HG03045 (cell line): ENCODE measurements at regions not wholly inside any gene's neighbourhood (a gene's known extent, or its start where the extent isn't known, plus 50 kb on each side); places are given as distances from the start of the nearest gene placed in this dataset.
"Not testable (repeated sequence)": the region's sequence is repeated elsewhere in the genome, so short reads cannot be mapped to it uniquely, and the experiment has no call there.

Experiments
- ATAC-seq: cut with Tn5 transposase; IDR thresholded peaks from one replicate; pipeline ENCODE4 v1.9.1; 2021; ENCODE audit warnings: mild to moderate bottlenecking, moderate library complexity; ENCODE audit not compliant: unreplicated experiment

GRCh38 chr1:172912765-172913260 lies 137.9 kb downstream of the TNFSF18 start:
- no peak for ATAC-seq

- no peak for ATAC-seq
These were observed 136.1 kb downstream of the TNFSF18 start for GRCh38 chr1:172914501-172915144.

- ATAC-seq = no peak
These were observed 135.5 kb downstream of the TNFSF18 start for GRCh38 chr1:172915271-172915670.

GRCh38 chr1:172916116-172916515 lies 134.6 kb downstream of the TNFSF18 start:
- no peak for ATAC-seq

GRCh38 chr1:172917972-172918371 lies 132.8 kb downstream of the TNFSF18 start:
- no peak for ATAC-seq

GRCh38 chr1:172918478-172918877 lies 132.3 kb downstream of the TNFSF18 start:
- no peak for ATAC-seq

GRCh38 chr1:172926070-172926469 lies 124.7 kb downstream of the TNFSF18 start:
- ATAC-seq = no peak

- no peak for ATAC-seq
These were observed 122.3 kb downstream of the TNFSF18 start for GRCh38 chr1:172928412-172928811.

- ATAC-seq = no peak
These were observed 121.7 kb downstream of the TNFSF18 start for GRCh38 chr1:172929006-172929405.

- no peak for ATAC-seq
These were observed 120.6 kb downstream of the TNFSF18 start for GRCh38 chr1:172930142-172930541.

GRCh38 chr1:172931340-172931739 lies 119.4 kb downstream of the TNFSF18 start:
- ATAC-seq = no peak

GRCh38 chr1:172931761-172932160 lies 119.0 kb downstream of the TNFSF18 start:
- no peak for ATAC-seq

- ATAC-seq = no peak
These were observed 117.8 kb downstream of the TNFSF18 start for GRCh38 chr1:172932981-172933380.

GRCh38 chr1:172934417-172934762 lies 116.4 kb downstream of the TNFSF18 start:
- no peak for ATAC-seq

- ATAC-seq = no peak
These were observed 115.6 kb downstream of the TNFSF18 start for GRCh38 chr1:172935062-172935592.

GRCh38 chr1:172936088-172936645 lies 114.6 kb downstream of the TNFSF18 start:
- no peak for ATAC-seq

- no peak for ATAC-seq
These were observed 112.1 kb downstream of the TNFSF18 start for GRCh38 chr1:172938681-172939080.

GRCh38 chr1:172939475-172939874 lies 111.3 kb downstream of the TNFSF18 start:
- no peak for ATAC-seq

- ATAC-seq = no peak
These were observed 110.4 kb downstream of the TNFSF18 start for GRCh38 chr1:172940174-172940855.

GRCh38 chr1:172941471-172941870 lies 109.3 kb downstream of the TNFSF18 start:
- ATAC-seq = no peak

GRCh38 chr1:172941945-172942344 lies 108.8 kb downstream of the TNFSF18 start:
- ATAC-seq = no peak

GRCh38 chr1:172943138-172943537 lies 107.6 kb downstream of the TNFSF18 start:
- not testable (repeated sequence) for ATAC-seq
